Natural killer cell treated with Interleukin-12 subunit alpha and Interleukin-12 subunit beta and Interleukin-15 and Interleukin-18, amount 100 ng/mL, for 72 hours (primary cell): ENCODE measurements at regions not wholly inside any gene's neighbourhood (a gene's known extent, or its start where the extent isn't known, plus 50 kb on each side); places are given as distances from the start of the nearest gene placed in this dataset.
"Not testable (repeated sequence)": the region's sequence is repeated elsewhere in the genome, so short reads cannot be mapped to it uniquely, and the experiment has no call there.

ENCODE experiments used
- ATAC-seq, 2 donors: fragments of 150-1000 bp; cut with Tn5 transposase in 1 of 2; sonication (Bioruptor Pico), chemical (Tn5 transposase) in 1 of 2; 2 replicates each; pipeline ENCODE4 v1.10.0; 2021
- DNase-seq: peaks from one replicate; pipeline ENCODE4 v3.0.0; 2022; ENCODE audit warnings: low spot score
- H3K27ac Mint-ChIP-seq, 2 donors: 1 replicate in 1 of 2; 2 replicates in 1 of 2; pipeline ENCODE4 v1.8.0; 2022; ENCODE audit warnings: mixed read lengths in 2 of 2, mild to moderate bottlenecking in 1 of 2, moderate library complexity in 1 of 2
- H3K27me3 Mint-ChIP-seq, 2 donors: 1 replicate in 1 of 2; 2 replicates in 1 of 2; pipeline ENCODE4 v1.8.0; 2022; ENCODE audit warnings: mixed read lengths in 2 of 2
- H3K36me3 Mint-ChIP-seq: one replicate; pipeline ENCODE4 v1.8.0; 2022; ENCODE audit warnings: mixed read lengths
- H3K4me1 Mint-ChIP-seq, 2 donors: 1 replicate in 1 of 2; 2 replicates in 1 of 2; pipeline ENCODE4 v1.8.0; 2022; ENCODE audit warnings: low read depth in 2 of 2, mixed read lengths in 2 of 2, mild to moderate bottlenecking in 1 of 2
- H3K4me3 Mint-ChIP-seq: one replicate; pipeline ENCODE4 v1.8.0; 2022; ENCODE audit warnings: mixed read lengths
- H3K9me3 Mint-ChIP-seq: 2 replicates; pipeline ENCODE4 v1.8.0; 2022; ENCODE audit warnings: mixed read lengths

GRCh38 chr2:22946553-22946952 is 438.4 kb upstream of the KLHL29 start:
- no peak for DNase-seq
- Mint-ChIP-seq H3K36me3 (no peaks in the 10 kb centered on the region), H3K4me3 (no peak overlapping the region), H3K27me3 (no peaks in the 10 kb centered on the region), H3K4me1 (no peaks in the 10 kb centered on the region), H3K27ac (no peak overlapping the region), H3K9me3 (peaks cover 3% of the 10 kb centered on the region)
- no peak for ATAC-seq

GRCh38 chr2:22947741-22948140 is 437.2 kb upstream of the KLHL29 start:
- Mint-ChIP-seq H3K4me3 (no peak overlapping the region), H3K9me3 (no peaks in the 10 kb centered on the region), H3K4me1 (no peaks in the 10 kb centered on the region), H3K27me3 (no peaks in the 10 kb centered on the region), H3K27ac (no peak overlapping the region), H3K36me3 (no peaks in the 10 kb centered on the region)
- ATAC-seq (no peak), DNase-seq (no peak)

GRCh38 chr2:22950431-22950830 is 434.5 kb upstream of the KLHL29 start:
- Mint-ChIP-seq H3K4me1 (no peaks in the 10 kb centered on the region), H3K27ac (no peak overlapping the region), H3K36me3 (no peaks in the 10 kb centered on the region), H3K27me3 (no peaks in the 10 kb centered on the region), H3K4me3 (no peak overlapping the region), H3K9me3 (peaks cover 3% of the 10 kb centered on the region)
- no peak for DNase-seq
- ATAC-seq: no peak

GRCh38 chr2:22952656-22953225 is 432.2 kb upstream of the KLHL29 start:
- DNase-seq (no peak), ATAC-seq (no peak)
- Mint-ChIP-seq H3K9me3 (peaks cover 4% of the 10 kb centered on the region), H3K4me3 (no peak overlapping the region), H3K4me1 (no peaks in the 10 kb centered on the region), H3K36me3 (no peaks in the 10 kb centered on the region), H3K27me3 (no peaks in the 10 kb centered on the region), H3K27ac (no peak overlapping the region)

- ATAC-seq (no peak), DNase-seq (no peak)
- no peaks in the 10 kb centered on the region for H3K27me3 Mint-ChIP-seq
- peaks cover 7% of the 10 kb centered on the region for H3K9me3 Mint-ChIP-seq
- no peak overlapping the region for H3K27ac Mint-ChIP-seq
- no peak overlapping the region for H3K4me3 Mint-ChIP-seq
- no peaks in the 10 kb centered on the region for H3K4me1 Mint-ChIP-seq
- H3K36me3 Mint-ChIP-seq: no peaks in the 10 kb centered on the region
These were observed 427.5 kb upstream of the KLHL29 start for GRCh38 chr2:22957446-22957845.

GRCh38 chr2:22958308-22958707 is 426.7 kb upstream of the KLHL29 start:
- Mint-ChIP-seq H3K27me3 (no peaks in the 10 kb centered on the region), H3K27ac (no peak overlapping the region), H3K4me3 (no peak overlapping the region), H3K4me1 (no peaks in the 10 kb centered on the region), H3K9me3 (peaks cover 7% of the 10 kb centered on the region), H3K36me3 (no peaks in the 10 kb centered on the region)
- DNase-seq (no peak), ATAC-seq (no peak)

GRCh38 chr2:22967756-22968155 is 417.2 kb upstream of the KLHL29 start:
- ATAC-seq: no peak
- Mint-ChIP-seq H3K4me3 (no peak overlapping the region), H3K4me1 (no peaks in the 10 kb centered on the region), H3K36me3 (no peaks in the 10 kb centered on the region), H3K27ac (no peak overlapping the region), H3K27me3 (peaks cover 2 to 4% of the 10 kb centered on the region in 2 donors), H3K9me3 (peaks cover 7% of the 10 kb centered on the region)
- no peak for DNase-seq

- Mint-ChIP-seq H3K27me3 (peaks cover 2 to 4% of the 10 kb centered on the region in 2 donors), H3K36me3 (no peaks in the 10 kb centered on the region), H3K27ac (no peak overlapping the region), H3K4me3 (no peak overlapping the region), H3K4me1 (no peaks in the 10 kb centered on the region), H3K9me3 (peaks cover 6% of the 10 kb centered on the region)
- no peak for DNase-seq
- no peak for ATAC-seq
These were observed 414.5 kb upstream of the KLHL29 start for GRCh38 chr2:22970284-22970975.

- no peak overlapping the region for H3K27ac Mint-ChIP-seq
These were observed 414.0 kb upstream of the KLHL29 start for GRCh38 chr2:22970991-22971390.

GRCh38 chr2:22981785-22982184 is 403.2 kb upstream of the KLHL29 start:
- peaks cover 6% of the 10 kb centered on the region for H3K36me3 Mint-ChIP-seq
- peaks cover 24% of the 10 kb centered on the region for H3K9me3 Mint-ChIP-seq
- ATAC-seq: no peak
- no peak for DNase-seq
- no peak overlapping the region for H3K4me3 Mint-ChIP-seq
- no peak overlapping the region for H3K27ac Mint-ChIP-seq
- no peaks in the 10 kb centered on the region for H3K27me3 Mint-ChIP-seq
- H3K4me1 Mint-ChIP-seq: no peaks in the 10 kb centered on the region

More at GRCh38 chr2:22970991-22971390, 414.0 kb upstream of the KLHL29 start:
- H3K27me3 Mint-ChIP-seq: peaks cover 2 to 4% of the 10 kb centered on the region in 2 donors
- no peak for DNase-seq
- no peaks in the 10 kb centered on the region for H3K36me3 Mint-ChIP-seq
- H3K4me1 Mint-ChIP-seq: no peaks in the 10 kb centered on the region
- ATAC-seq: no peak
- H3K9me3 Mint-ChIP-seq: peaks cover 4% of the 10 kb centered on the region
- H3K4me3 Mint-ChIP-seq: no peak overlapping the region

GRCh38 chr2:22984152-22984551 is 400.8 kb upstream of the KLHL29 start:
- H3K36me3 Mint-ChIP-seq, DNase-seq, ATAC-seq, H3K27ac Mint-ChIP-seq, H3K4me1 Mint-ChIP-seq, H3K27me3 Mint-ChIP-seq, H3K4me3 Mint-ChIP-seq: not testable (repeated sequence)
- peaks cover 19% of the 10 kb centered on the region for H3K9me3 Mint-ChIP-seq

- DNase-seq (no peak), ATAC-seq (no peak)
- Mint-ChIP-seq H3K36me3 (no peaks in the 10 kb centered on the region), H3K27ac (no peak overlapping the region), H3K9me3 (no peaks in the 10 kb centered on the region), H3K4me1 (no peaks in the 10 kb centered on the region), H3K4me3 (no peak overlapping the region), H3K27me3 (no peaks in the 10 kb centered on the region)
These were observed 394.7 kb upstream of the KLHL29 start for GRCh38 chr2:22990246-22990645.

GRCh38 chr2:22991844-22992243 is 393.1 kb upstream of the KLHL29 start:
- DNase-seq: no peak
- H3K36me3 Mint-ChIP-seq: no peaks in the 10 kb centered on the region
- no peaks in the 10 kb centered on the region for H3K9me3 Mint-ChIP-seq
- no peak overlapping the region for H3K27ac Mint-ChIP-seq
- no peak for ATAC-seq
- H3K27me3 Mint-ChIP-seq: no peaks in the 10 kb centered on the region
- no peak overlapping the region for H3K4me3 Mint-ChIP-seq
- H3K4me1 Mint-ChIP-seq: no peaks in the 10 kb centered on the region

GRCh38 chr2:22992441-22992840 is 392.5 kb upstream of the KLHL29 start:
- Mint-ChIP-seq H3K4me1 (no peaks in the 10 kb centered on the region), H3K9me3 (no peaks in the 10 kb centered on the region), H3K27ac (no peak overlapping the region), H3K36me3 (no peaks in the 10 kb centered on the region), H3K4me3 (no peak overlapping the region), H3K27me3 (no peaks in the 10 kb centered on the region)
- no peak for DNase-seq
- ATAC-seq: no peak

GRCh38 chr2:22993250-22993649 is 391.7 kb upstream of the KLHL29 start:
- H3K4me1 Mint-ChIP-seq: no peaks in the 10 kb centered on the region
- no peak overlapping the region for H3K4me3 Mint-ChIP-seq
- DNase-seq (no peak), ATAC-seq (no peak)
- H3K27me3 Mint-ChIP-seq: no peaks in the 10 kb centered on the region
- H3K36me3 Mint-ChIP-seq: no peaks in the 10 kb centered on the region
- H3K27ac Mint-ChIP-seq: no peak overlapping the region
- no peaks in the 10 kb centered on the region for H3K9me3 Mint-ChIP-seq
